ENCODE measurements at regions not wholly inside any gene's neighbourhood (a gene's known extent, or its start where the extent isn't known, plus 50 kb on each side); places are given as distances from the start of the nearest gene placed in this dataset.
"Not testable (repeated sequence)": the region's sequence is repeated elsewhere in the genome, so short reads cannot be mapped to it uniquely, and the experiment has no call there.

GRCh38 chr16:7962091-7962879, 628.0 kb downstream of the TMEM114 start:
- DNase-seq (ENCODE audit: low spot score) = no peak

DNA sequence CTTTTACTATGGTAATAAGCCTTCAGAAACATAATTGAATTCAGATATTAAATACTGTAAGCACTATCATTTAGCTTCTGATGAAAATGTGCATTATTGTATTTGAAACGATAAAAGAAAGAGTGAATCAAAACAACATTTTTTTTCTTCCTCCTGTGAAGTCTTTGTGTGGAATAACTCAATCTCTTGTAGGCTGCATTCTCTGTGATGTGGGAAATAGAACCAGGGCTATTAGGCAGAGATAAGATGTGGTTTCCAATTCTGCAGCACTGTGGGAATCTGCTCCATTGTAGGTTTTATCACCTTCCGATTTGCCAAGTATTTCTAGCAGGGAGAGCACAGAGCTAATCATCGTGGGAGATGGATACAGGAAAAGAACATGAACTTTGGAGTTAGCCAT, 624.5 kb downstream of the RBFOX1 start:
- DNase-seq (ENCODE audit: low spot score) = no peak

- no peak for DNase-seq (ENCODE audit: low spot score)
These were observed 620.7 kb downstream of the RBFOX1 start for GRCh38 chr16:7953360-7953759.

- no peak for DNase-seq (ENCODE audit: low spot score)
These were observed 613.5 kb downstream of the RBFOX1 start for GRCh38 chr16:7946142-7946541.

DNA sequence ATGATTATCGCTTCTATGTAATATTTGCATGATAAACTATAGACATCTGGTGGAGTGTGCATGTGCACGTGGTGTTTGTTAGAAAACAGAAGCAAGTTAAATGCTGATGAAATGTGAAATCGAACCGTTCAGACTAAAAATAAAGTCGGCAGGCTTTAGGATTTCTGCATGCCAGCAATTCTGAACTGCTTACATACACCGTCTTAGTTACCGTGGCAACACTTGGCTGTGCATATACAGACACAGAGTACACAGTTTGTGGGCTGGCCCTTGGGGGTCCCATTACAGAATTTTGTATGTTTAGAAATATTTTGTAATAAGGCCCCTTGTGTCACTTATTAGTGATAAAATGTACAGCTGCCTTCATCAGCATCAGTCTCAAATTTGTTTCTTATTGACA, 605.5 kb downstream of the RBFOX1 start:
- no peak for DNase-seq (ENCODE audit: low spot score)

DNA sequence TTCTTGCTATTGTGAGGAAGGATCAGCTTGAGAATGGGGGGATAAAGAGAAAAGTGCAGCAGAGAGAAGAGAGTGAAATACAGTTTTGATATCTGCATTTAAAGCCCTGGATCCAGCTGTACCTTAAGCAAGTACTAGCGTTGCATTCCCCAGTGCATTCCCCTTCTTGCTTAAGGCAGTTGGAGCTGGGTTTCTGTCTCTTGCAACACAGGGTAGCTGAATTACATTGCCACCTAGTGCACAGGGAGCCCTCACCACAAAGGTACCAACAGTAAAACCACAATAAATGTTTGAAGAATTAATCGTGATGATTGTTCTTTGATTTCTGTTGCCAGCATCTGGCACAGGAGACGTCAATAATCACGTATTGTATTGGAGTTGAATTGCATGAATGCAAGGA, 588.7 kb downstream of the RBFOX1 start:
- DNase-seq (ENCODE audit: low spot score) = no peak

GRCh38 chr16:7919782-7920181, 587.1 kb downstream of the RBFOX1 start:
- DNase-seq (ENCODE audit: low spot score) = no peak

DNA sequence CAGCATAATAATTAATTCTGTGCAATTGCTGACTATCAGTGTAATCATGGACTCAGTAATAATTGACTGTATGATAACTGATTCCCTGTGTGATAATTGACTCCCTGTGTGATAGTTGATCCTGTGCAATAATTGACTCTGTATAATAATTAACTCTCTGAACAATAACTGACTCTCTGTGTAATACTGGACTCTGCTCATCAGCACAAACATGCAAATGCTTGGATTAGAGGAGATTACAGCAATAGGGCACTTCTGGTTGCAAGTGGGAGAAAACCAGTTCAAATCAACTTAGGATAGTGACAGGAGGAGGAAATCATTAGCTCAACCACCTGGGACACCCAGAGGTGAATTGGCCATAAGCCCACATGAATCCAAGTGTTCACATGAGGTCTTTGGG, 582.1 kb downstream of the RBFOX1 start:
- no peak for DNase-seq (ENCODE audit: low spot score)

- DNase-seq (ENCODE audit: low spot score) = no peak
These were observed 579.5 kb downstream of the RBFOX1 start for GRCh38 chr16:7912132-7912531.

DNA sequence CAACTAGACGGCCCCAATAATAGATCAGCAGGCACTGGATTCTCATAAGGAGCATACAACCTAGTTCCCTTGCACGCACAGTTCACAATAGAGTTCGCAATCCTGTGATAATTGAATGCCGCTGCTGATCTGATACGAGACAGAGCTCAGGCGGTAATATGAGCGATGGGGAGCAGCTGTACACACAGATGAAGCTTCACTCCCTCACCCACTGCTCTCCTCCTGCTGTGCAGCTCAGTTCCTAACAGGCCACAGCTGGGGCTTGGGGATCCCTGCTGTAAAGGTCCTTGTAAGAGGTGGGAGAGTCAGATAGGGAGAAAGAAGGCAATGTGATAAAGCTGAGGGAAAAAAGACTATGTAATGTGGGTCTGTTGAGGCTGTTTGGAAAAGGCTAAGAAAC, 577.5 kb downstream of the RBFOX1 start:
- DNase-seq (ENCODE audit: low spot score) = no peak

GRCh38 chr16:7888411-7888810, 555.8 kb downstream of the RBFOX1 start:
- no peak for DNase-seq (ENCODE audit: low spot score)

DNA sequence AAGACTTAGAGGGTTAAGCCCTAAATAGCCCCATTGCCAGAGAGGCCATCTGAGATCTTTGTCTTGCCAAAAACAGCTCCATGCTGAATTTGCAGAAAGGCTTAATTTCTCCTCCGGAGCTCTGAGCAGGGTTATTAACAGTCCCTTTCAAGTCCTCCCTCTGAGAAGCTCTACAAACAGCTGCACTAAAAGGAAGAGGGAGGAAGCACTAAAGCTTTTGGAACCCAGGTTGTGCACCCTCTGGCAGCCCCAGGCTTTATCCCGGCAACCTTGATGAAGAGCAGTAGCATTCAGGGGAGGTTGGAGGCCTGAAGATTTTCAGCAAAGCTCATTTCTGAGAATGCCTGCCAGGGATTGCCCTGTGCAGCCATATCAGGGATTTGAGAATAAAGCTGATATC, 554.7 kb downstream of the RBFOX1 start:
- DNase-seq (ENCODE audit: low spot score) = no peak

GRCh38 chr16:7871979-7872378, 539.3 kb downstream of the RBFOX1 start:
- no peak for DNase-seq (ENCODE audit: low spot score)

DNA sequence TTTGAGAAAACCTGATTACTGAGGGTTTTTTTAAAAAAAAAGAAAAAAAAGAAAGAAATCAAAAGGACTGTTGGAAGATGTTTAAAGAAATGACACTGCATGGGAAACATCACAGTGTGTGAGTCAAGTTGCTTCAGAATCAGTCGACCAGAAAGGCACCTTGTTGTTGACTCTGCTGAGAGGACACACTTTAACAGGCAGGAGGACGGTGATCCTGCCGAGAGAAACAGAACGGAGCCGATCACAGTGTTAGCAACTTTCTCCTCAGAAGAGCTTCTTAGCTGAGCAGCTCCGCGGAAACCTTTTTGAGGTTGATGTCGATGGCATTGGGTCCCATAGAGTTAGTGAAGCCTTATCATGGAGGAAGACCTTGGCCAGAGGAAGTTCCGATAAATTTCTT, 538.7 kb downstream of the RBFOX1 start:
- no peak for DNase-seq (ENCODE audit: low spot score)

DNA sequence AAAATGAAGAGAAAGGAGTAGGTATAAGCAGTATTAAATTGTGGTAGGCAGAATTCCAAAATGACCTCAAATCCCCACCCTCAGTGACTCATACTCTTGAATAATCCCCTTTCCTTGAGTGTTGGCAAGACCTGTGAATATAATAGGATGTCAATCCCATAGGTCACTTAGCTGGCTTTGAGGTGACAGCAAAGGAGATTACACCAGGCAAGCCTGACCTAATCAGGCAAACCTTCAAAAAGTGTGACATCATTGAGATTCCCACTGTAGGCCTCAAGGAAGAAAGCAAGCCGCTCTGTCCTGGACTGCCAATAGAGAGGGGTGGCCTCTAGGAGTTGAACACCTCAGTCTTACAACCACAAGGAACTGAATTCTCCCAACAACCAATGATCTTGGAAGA, 535.2 kb downstream of the RBFOX1 start:
- DNase-seq (ENCODE audit: low spot score) = no peak

GRCh38 chr16:7866144-7866543, 533.5 kb downstream of the RBFOX1 start:
- DNase-seq (ENCODE audit: low spot score) = no peak

GRCh38 chr16:7865393-7865792, 532.7 kb downstream of the RBFOX1 start:
- DNase-seq (ENCODE audit: low spot score) = not testable (repeated sequence)

GRCh38 chr16:7861891-7862582, 529.4 kb downstream of the RBFOX1 start:
- DNase-seq (ENCODE audit: low spot score) = no peak

GRCh38 chr16:7853197-7853596, 520.6 kb downstream of the RBFOX1 start:
- DNase-seq (ENCODE audit: low spot score) = no peak

DNA sequence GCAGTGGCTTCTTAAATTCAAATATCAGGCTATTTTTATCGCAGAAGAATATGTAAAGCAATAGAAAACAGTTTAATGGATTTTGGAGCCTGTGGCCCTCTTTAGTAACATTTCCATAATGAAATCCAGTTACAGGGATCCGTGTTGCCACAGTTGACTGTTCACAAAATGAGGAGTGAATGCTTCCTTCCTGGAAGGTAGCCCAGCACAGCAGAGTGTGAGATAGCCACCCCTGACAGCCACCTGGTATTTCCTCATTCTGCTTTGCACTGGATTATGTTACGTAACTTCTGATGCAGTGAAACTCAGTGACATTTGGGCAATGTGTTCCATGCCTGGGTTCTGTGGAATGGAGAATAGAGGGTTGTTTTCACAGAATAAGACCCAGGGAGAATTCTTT, 517.2 kb downstream of the RBFOX1 start:
- no peak for DNase-seq (ENCODE audit: low spot score)

- no peak for DNase-seq (ENCODE audit: low spot score)
These were observed 510.6 kb downstream of the RBFOX1 start for GRCh38 chr16:7843261-7843660.

- no peak for DNase-seq (ENCODE audit: low spot score)
These were observed 506.9 kb downstream of the RBFOX1 start for GRCh38 chr16:7839568-7839967.

DNA sequence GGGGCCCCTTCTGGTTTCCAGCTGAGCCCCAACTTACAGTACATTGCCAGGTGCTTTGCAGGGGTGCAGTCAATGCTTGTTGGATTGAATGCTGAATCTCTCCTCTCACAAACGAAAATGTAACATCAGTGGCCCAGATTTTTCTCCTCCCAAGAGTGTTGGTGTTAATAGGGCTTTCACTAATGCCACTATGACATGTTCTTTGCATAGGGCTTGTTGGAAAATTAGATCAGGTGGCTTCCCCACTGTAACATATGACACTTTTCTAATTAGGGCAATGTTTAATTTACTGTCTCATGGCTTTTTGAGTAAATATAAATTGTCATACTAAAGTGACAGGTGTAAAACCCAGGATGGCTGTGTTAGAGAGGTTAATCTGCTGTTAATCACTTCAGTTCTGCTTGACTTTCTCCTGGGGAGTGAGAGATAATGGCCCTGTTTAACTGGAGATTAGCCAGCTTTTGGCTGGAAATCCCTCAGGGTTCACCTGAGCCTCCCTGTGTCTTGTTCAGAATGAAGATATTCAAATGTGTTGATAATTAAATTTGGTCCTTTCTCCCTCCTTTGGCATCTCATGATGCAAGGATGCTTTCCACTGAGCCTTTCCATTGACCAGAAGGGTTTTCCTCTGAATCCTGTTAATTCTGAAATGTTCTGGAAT, 502.3 kb downstream of the RBFOX1 start:
- DNase-seq (ENCODE audit: low spot score) = no peak

All from AG20443 (cell line).